Smooth muscle cell (in vitro differentiated cells): ENCODE measurements at regions not wholly inside any gene's neighbourhood (a gene's known extent, or its start where the extent isn't known, plus 50 kb on each side); places are given as distances from the start of the nearest gene placed in this dataset.

Experiments
- DNase-seq: peaks from one replicate; lab custom pipeline; 2025; ENCODE audit not compliant: unreplicated experiment; lab: John Stamatoyannopoulos, UW
- H2AFZ ChIP-seq: fragments of 200-600 bp; sonication (generic); 2 replicates; pipeline ENCODE4 v1.6.0; 2016; ENCODE audit warnings: antibody characterized with exemption, low read depth, mild to moderate bottlenecking
- H3F3A ChIP-seq: fragments of 200-600 bp; sonication (generic); 2 replicates; pipeline ENCODE4 v1.6.0; 2017; ENCODE audit warnings: antibody characterized with exemption, low read depth
- H3K27ac ChIP-seq: fragments of 200-600 bp; sonication (generic); 2 replicates; pipeline ENCODE4 v1.5.1; 2016; ENCODE audit warnings: low read depth, mild to moderate bottlenecking
- H3K27me3 ChIP-seq: fragments of 200-600 bp; sonication (generic); 2 replicates; pipeline ENCODE4 v1.6.1; 2016; ENCODE audit warnings: low read depth, mild to moderate bottlenecking
- H3K36me3 ChIP-seq: fragments of 200-600 bp; sonication (generic); 2 replicates; pipeline ENCODE4 v1.5.1; 2016; ENCODE audit warnings: low read depth
- H3K4me1 ChIP-seq: fragments of 200-600 bp; sonication (generic); 2 replicates; pipeline ENCODE4 v1.5.1; 2016; ENCODE audit warnings: low read depth
- H3K4me2 ChIP-seq: fragments of 200-600 bp; sonication (generic); 2 replicates; pipeline ENCODE4 v1.6.0; 2016; ENCODE audit warnings: mild to moderate bottlenecking
- H3K4me3 ChIP-seq: fragments of 200-600 bp; sonication (generic); 2 replicates; pipeline ENCODE4 v1.5.1; 2016; ENCODE audit warnings: mild to moderate bottlenecking
- H3K79me2 ChIP-seq: fragments of 200-600 bp; sonication (generic); 2 replicates; pipeline ENCODE4 v1.6.0; 2016; ENCODE audit warnings: low read depth, mild to moderate bottlenecking
- H3K9ac ChIP-seq: fragments of 200-600 bp; sonication (generic); 2 replicates; pipeline ENCODE4 v1.6.0; 2016; ENCODE audit warnings: low read depth
- H3K9me3 ChIP-seq: fragments of 200-600 bp; sonication (generic); replicated peaks from 2 replicates; pipeline ENCODE4 v1.5.1; 2016; ENCODE audit warnings: low read depth
- H4K20me1 ChIP-seq: fragments of 200-600 bp; sonication (generic); 2 replicates; pipeline ENCODE4 v1.6.0; 2016; ENCODE audit warnings: low read depth
- CTCF ChIP-seq: fragments of 200-600 bp; sonication (generic); IDR thresholded peaks from 2 replicates; pipeline ENCODE4 v1.5.1; 2017; ENCODE audit warnings: borderline replicate concordance, mild to moderate bottlenecking, antibody characterized with exemption; ENCODE audit not compliant: insufficient read depth, poor library complexity, severe bottlenecking
- WGBS: methylation state at CpG from one replicate; pipeline ENCODE4 v1.1.7; 2016; ENCODE audit warnings: low lambda C conversion rate; 5-methylcytosine and 5-hydroxymethylcytosine counted together

- no peak overlapping the region for H3K9ac ChIP-seq
- no peaks in the 10 kb centered on the region for H3K4me1 ChIP-seq
- H2AFZ ChIP-seq, result no peak overlapping the region
- no peak for TF ChIP-seq CTCF
- no peaks in the 10 kb centered on the region for H3F3A ChIP-seq
- H3K36me3 ChIP-seq, result no peaks in the 10 kb centered on the region
- peak overlapping the region; percentile 6 for H3K27ac ChIP-seq
- no peaks in the 10 kb centered on the region for H4K20me1 ChIP-seq
- H3K9me3 ChIP-seq, result no peaks in the 10 kb centered on the region
- no peaks in the 10 kb centered on the region for H3K27me3 ChIP-seq
- H3K4me3 ChIP-seq, result no peak overlapping the region
- no peak for DNase-seq
- 81% methylated on average over 11 of the region's 11 CpGs for WGBS
- H3K4me2 ChIP-seq, result no peak overlapping the region
- H3K79me2 ChIP-seq, result no peaks in the 10 kb centered on the region
Observed at GRCh38 chr13:23985839-23986238, 88.5 kb upstream of the C1QTNF9B start.

DNA sequence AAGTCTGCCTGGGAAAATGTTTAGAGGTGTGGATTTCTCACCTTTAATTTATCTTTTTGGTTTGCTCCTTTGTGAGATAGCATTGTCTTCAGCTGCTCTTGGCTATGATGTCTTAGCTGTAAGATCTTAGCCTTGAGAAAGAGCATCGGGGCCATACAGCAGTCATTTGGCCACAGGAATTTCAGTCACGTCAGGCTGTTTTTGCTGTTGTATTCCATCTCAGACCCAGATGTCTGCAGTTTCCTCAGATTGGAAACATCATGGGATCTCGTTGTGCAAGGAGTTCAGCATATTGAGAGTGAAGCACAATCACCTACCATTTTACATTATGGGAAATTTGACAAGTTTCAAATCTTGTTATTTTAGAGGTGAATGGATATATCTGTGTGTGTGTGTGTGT, 89.3 kb upstream of the C1QTNF9B start:
- Histone ChIP-seq H2AFZ (no peak overlapping the region), H3K9me3 (no peaks in the 10 kb centered on the region), H3K9ac (no peak overlapping the region), H3K4me1 (no peaks in the 10 kb centered on the region), H4K20me1 (no peaks in the 10 kb centered on the region), H3K4me2 (peak overlapping the region; percentile 43), H3K27ac (peak overlapping the region; percentile 6), H3K79me2 (no peaks in the 10 kb centered on the region), H3F3A (no peaks in the 10 kb centered on the region), H3K4me3 (no peak overlapping the region), H3K36me3 (no peaks in the 10 kb centered on the region), H3K27me3 (no peaks in the 10 kb centered on the region)
- no peak for TF ChIP-seq CTCF
- 36% methylated on average over 3 of the region's 3 CpGs for WGBS
- DNase-seq, result no peak

GRCh38 chr13:23987331-23987894, 90.1 kb upstream of the C1QTNF9B start:
- WGBS, result 79% methylated on average over 4 of the region's 4 CpGs
- H3K36me3 ChIP-seq, result no peaks in the 10 kb centered on the region
- no peaks in the 10 kb centered on the region for H3K9me3 ChIP-seq
- H3K27me3 ChIP-seq, result no peaks in the 10 kb centered on the region
- no peak overlapping the region for H3K4me3 ChIP-seq
- H3K27ac ChIP-seq, result peak overlapping the region; percentile 6
- no peak overlapping the region for H3K4me2 ChIP-seq
- H3F3A ChIP-seq, result no peaks in the 10 kb centered on the region
- no peak overlapping the region for H3K9ac ChIP-seq
- TF ChIP-seq CTCF, result no peak
- no peaks in the 10 kb centered on the region for H3K79me2 ChIP-seq
- H2AFZ ChIP-seq, result no peak overlapping the region
- DNase-seq, result no peak
- no peaks in the 10 kb centered on the region for H3K4me1 ChIP-seq
- H4K20me1 ChIP-seq, result no peaks in the 10 kb centered on the region

DNA sequence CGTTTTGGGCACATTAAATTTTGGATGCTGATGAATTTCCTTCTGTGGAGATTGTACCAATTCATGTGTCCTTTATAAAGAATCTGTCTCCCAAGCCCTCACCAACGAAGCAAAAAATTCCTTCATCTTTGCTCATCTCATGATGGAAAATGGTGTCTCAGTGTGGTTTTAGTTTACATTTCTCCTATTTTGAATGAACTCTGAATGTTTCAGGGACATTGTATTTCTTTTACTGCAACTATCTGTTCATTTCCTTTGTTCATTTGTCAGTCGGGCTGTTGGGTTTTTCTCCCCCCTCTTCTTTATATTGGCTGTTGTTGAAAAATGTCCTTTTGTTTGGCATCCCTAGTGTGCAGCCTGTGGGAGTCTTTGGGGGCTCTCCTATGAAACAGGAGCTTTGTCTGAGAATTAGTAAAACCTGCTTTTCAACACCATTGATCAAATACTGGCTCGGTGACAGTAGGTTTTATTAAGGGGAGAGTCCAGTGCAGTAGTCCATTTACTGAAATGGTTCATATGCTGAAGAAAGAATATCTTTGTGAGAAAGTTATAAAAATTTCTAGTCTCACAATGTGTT, 91.3 kb upstream of the C1QTNF9B start:
- DNase-seq, result no peak

More for the DNA sequence above, 91.3 kb upstream of the C1QTNF9B start:
- no peaks in the 10 kb centered on the region for H3K36me3 ChIP-seq
- no peak overlapping the region for H3K9ac ChIP-seq
- H2AFZ ChIP-seq, result no peak overlapping the region
- H3K27me3 ChIP-seq, result no peaks in the 10 kb centered on the region
- no peak for TF ChIP-seq CTCF
- H3K79me2 ChIP-seq, result no peaks in the 10 kb centered on the region
- no peak overlapping the region for H3K4me2 ChIP-seq
- H4K20me1 ChIP-seq, result no peaks in the 10 kb centered on the region
- no peaks in the 10 kb centered on the region for H3F3A ChIP-seq
- H3K27ac ChIP-seq, result no peak overlapping the region
- no peaks in the 10 kb centered on the region for H3K4me1 ChIP-seq
- H3K4me3 ChIP-seq, result no peak overlapping the region
- no peaks in the 10 kb centered on the region for H3K9me3 ChIP-seq
- 69% methylated on average over 4 of the region's 4 CpGs for WGBS
